HCT116 (cell line): ENCODE measurements at regions not wholly inside any gene's neighbourhood (a gene's known extent, or its start where the extent isn't known, plus 50 kb on each side); places are given as distances from the start of the nearest gene placed in this dataset.

Experiments used
- ATAC-seq: fragments of 200-7000 bp; cut with Tn5 transposase; 2 replicates; pipeline ENCODE4 v1.9.1; 2020; ENCODE audit warnings: mild to moderate bottlenecking, moderate library complexity
- BruUV-seq: library from RNA; stranded (reverse); fragments of 400-500 nt; replicated peaks from 2 replicates; lab custom pipeline; 2021; lab: Mats Ljungman, UMichigan
- CTCF ChIA-PET: fragments of 300-600 bp; sonication (Branson Sonifier 250); formaldehyde crosslinking; loops from one replicate; lab custom pipeline; 2021; ENCODE audit warnings: antibody characterized with exemption; lab: Charles Lee
- POLR2A ChIA-PET: fragments of 300-600, 350-600 bp; sonication (Branson Sonifier 250); formaldehyde crosslinking; loops from one replicate; lab custom pipeline; 2021; ENCODE audit warnings: antibody characterized with exemption; lab: Charles Lee
- RAD21 ChIA-PET, 2 experiments: fragments of 300-600 bp; sonication (Branson Sonifier 250); formaldehyde crosslinking; loops; one replicate each; lab custom pipeline; 2023; ENCODE audit warnings: low total read pairs in 2 of 2; ENCODE audit not compliant: uncharacterized antibody in 2 of 2, unreplicated experiment in 2 of 2, low non-redundant PET in 1 of 2; lab: Charles Lee
- DNase-seq: peaks from one replicate; pipeline ENCODE4 v3.0.0-alpha.2; 2010; ENCODE audit warnings: low read depth, low spot score
- H2AFZ ChIP-seq: fragments of 200-600 bp; shearing (Covaris generic), sonication (generic); 2 replicates; pipeline ENCODE4 v1.6.1; 2017; ENCODE audit warnings: low read depth, mixed run types, mixed read lengths, antibody characterized with exemption, low read length; ENCODE audit not compliant: poor library complexity, severe bottlenecking
- H3K27ac ChIP-seq: 2 replicates; pipeline ENCODE4 v1.5.1; 2012; ENCODE audit warnings: low read depth, low read length
- H3K27me3 ChIP-seq: fragments of 200-600 bp; sonication (generic); 2 replicates; pipeline ENCODE4 v1.6.1; 2016; ENCODE audit warnings: mixed run types, low read length, mixed read lengths; ENCODE audit not compliant: insufficient read depth
- H3K36me3 ChIP-seq, 2 experiments: fragments of 200-500 bp in 1 of 2; fragments of 200-600 bp in 1 of 2; sonication (Bioruptor generic) in 1 of 2; sonication (generic) in 1 of 2; 2 replicates each; pipeline versions ENCODE4 v1.5.1 to v1.6.1; 2014 to 2016; ENCODE audit warnings: low read length in 2 of 2, inconsistent platforms in 1 of 2, mixed read lengths in 1 of 2, mixed run types in 1 of 2; ENCODE audit not compliant: insufficient read depth in 2 of 2, control insufficient read depth in 1 of 2
- H3K4me1 ChIP-seq, 2 experiments: fragments of 200-600 bp in 1 of 2; sonication (generic) in 1 of 2; 2 replicates each; pipeline versions ENCODE4 v1.5.1 to v1.6.1; 2012 to 2017; ENCODE audit warnings: low read length in 2 of 2, inconsistent platforms in 1 of 2, mild to moderate bottlenecking in 1 of 2, mixed read lengths in 1 of 2, mixed run types in 1 of 2, moderate library complexity in 1 of 2; ENCODE audit not compliant: insufficient read depth in 2 of 2, control insufficient read depth in 1 of 2
- H3K4me2 ChIP-seq: fragments of 200-600 bp; sonication (generic); 2 replicates; pipeline ENCODE4 v1.6.1; 2017; ENCODE audit warnings: mixed run types, low read length, mixed read lengths
- H3K4me3 ChIP-seq, 2 experiments: fragments of 200-600 bp in 1 of 2; sonication (generic) in 1 of 2; replicated peaks in 1 of 2; 2 replicates each; pipeline ENCODE4 v1.5.1; 2011 to 2016; ENCODE audit warnings: low read length in 2 of 2, control low read depth in 1 of 2, low read depth in 1 of 2, mild to moderate bottlenecking in 1 of 2, mixed read lengths in 1 of 2, mixed run types in 1 of 2
- H3K79me2 ChIP-seq: fragments of 200-600 bp; sonication (generic); 2 replicates; pipeline ENCODE4 v1.6.1; 2017; ENCODE audit warnings: mild to moderate bottlenecking, mixed run types, low read length, moderate library complexity, mixed read lengths; ENCODE audit not compliant: insufficient read depth
- H3K9ac ChIP-seq: fragments of 200-600 bp; sonication (generic); 2 replicates; pipeline ENCODE4 v1.6.1; 2016; ENCODE audit warnings: low read length, mixed read lengths
- H3K9me2 ChIP-seq: fragments of 200-600 bp; sonication (generic), shearing (Covaris generic); 2 replicates; pipeline ENCODE4 v1.6.1; 2017; ENCODE audit warnings: mixed run types, mild to moderate bottlenecking, moderate library complexity; ENCODE audit not compliant: insufficient read depth
- H3K9me3 ChIP-seq, 2 experiments: fragments of 200-500 bp in 1 of 2; fragments of 200-600 bp in 1 of 2; sonication (Bioruptor generic) in 1 of 2; sonication (generic) in 1 of 2; 2 replicates each; pipeline ENCODE4 v1.6.1; 2014 to 2017; ENCODE audit warnings: low read length in 2 of 2, mixed read lengths in 2 of 2, inconsistent platforms in 1 of 2, low read depth in 1 of 2, mild to moderate bottlenecking in 1 of 2, mixed run types in 1 of 2, moderate library complexity in 1 of 2; ENCODE audit not compliant: control insufficient read depth in 1 of 2, insufficient read depth in 1 of 2
- H4K20me1 ChIP-seq: fragments of 200-600 bp; sonication (generic), shearing (Covaris generic); 2 replicates; pipeline ENCODE4 v1.6.1; 2017; ENCODE audit warnings: mixed run types, mild to moderate bottlenecking, moderate library complexity; ENCODE audit not compliant: insufficient read depth
- ATF3 ChIP-seq: IDR thresholded peaks from 2 replicates; pipeline ENCODE4 v1.6.1; 2012
- CBX3 ChIP-seq: IDR thresholded peaks from 2 replicates; pipeline ENCODE4 v1.6.1; 2012; ENCODE audit warnings: low read depth
- CEBPB ChIP-seq: IDR thresholded peaks from 2 replicates; pipeline ENCODE4 v1.6.1; 2012; ENCODE audit warnings: low read depth
- ELF1 ChIP-seq: IDR thresholded peaks from 2 replicates; pipeline ENCODE4 v1.6.1; 2012; ENCODE audit warnings: low read depth, borderline replicate concordance
- EZH2 ChIP-seq: fragments of 200-600 bp; sonication (generic); IDR thresholded peaks from 2 replicates; pipeline ENCODE4 v1.6.1; 2017; ENCODE audit warnings: antibody characterized with exemption, mixed run types
- EZH2phosphoT487 ChIP-seq: fragments of 200-600 bp; IDR thresholded peaks from 2 replicates; pipeline ENCODE4 v1.6.1; 2018; ENCODE audit warnings: antibody characterized with exemption, borderline replicate concordance
- FOSL1 ChIP-seq: IDR thresholded peaks from 2 replicates; pipeline ENCODE4 v1.6.1; 2012; ENCODE audit warnings: low read depth
- JUND ChIP-seq: IDR thresholded peaks from 2 replicates; pipeline ENCODE4 v1.6.1; 2012
- MAX ChIP-seq: IDR thresholded peaks from 2 replicates; pipeline ENCODE4 v1.6.1; 2012
- POLR2A ChIP-seq: IDR thresholded peaks from 2 replicates; pipeline ENCODE4 v1.7.0; 2011; ENCODE audit warnings: borderline replicate concordance; ENCODE audit not compliant: insufficient read depth, insufficient read length; ENCODE audit errors: extremely low read depth
- POLR2AphosphoS5 ChIP-seq: IDR thresholded peaks from 2 replicates; pipeline ENCODE4 v1.6.1; 2011; ENCODE audit warnings: mild to moderate bottlenecking, low read depth, low read length, moderate library complexity
- RAD21 ChIP-seq: IDR thresholded peaks from 2 replicates; pipeline ENCODE4 v1.6.1; 2012; ENCODE audit warnings: low read depth, mild to moderate bottlenecking
- SP1 ChIP-seq: IDR thresholded peaks from 2 replicates; pipeline ENCODE4 v1.6.1; 2012; ENCODE audit warnings: low read depth
- SRF ChIP-seq: IDR thresholded peaks from 2 replicates; pipeline ENCODE4 v1.6.1; 2012; ENCODE audit warnings: low read depth
- TCF7L2 ChIP-seq: IDR thresholded peaks from 2 replicates; pipeline ENCODE4 v1.7.0; 2011; ENCODE audit warnings: borderline replicate concordance, inconsistent platforms; ENCODE audit not compliant: insufficient read depth, insufficient read length; ENCODE audit errors: extremely low read depth
- YY1 ChIP-seq: IDR thresholded peaks from 2 replicates; pipeline ENCODE4 v1.6.1; 2011; ENCODE audit warnings: low read length, low read depth, moderate library complexity, mild to moderate bottlenecking; ENCODE audit not compliant: insufficient replicate concordance; ENCODE audit errors: extremely low read depth
- ZFX ChIP-seq: fragments of 450-650 bp; IDR thresholded peaks from 2 replicates; pipeline ENCODE4 v1.6.1; 2017
- intact Hi-C: fragments of 100-400 bp; cut with micrococcal nuclease; formaldehyde crosslinking; loops from 2 replicates; pipeline ENCODE4 v1.10.0; 2022
- TF ChIP-seq, protein P1 (sequence below): IDR thresholded peaks from 2 replicates; pipeline ENCODE4 v1.6.1; 2012; ENCODE audit warnings: low read depth
- TF ChIP-seq, protein P2 (sequence below): IDR thresholded peaks from 2 replicates; pipeline ENCODE4 v1.6.1; 2011; ENCODE audit warnings: mild to moderate bottlenecking, low read length, moderate library complexity; ENCODE audit not compliant: insufficient replicate concordance; ENCODE audit errors: extremely low read depth
- TF ChIP-seq, protein P3 (sequence below), 3 experiments: fragments of 200-600 bp in 1 of 3; sonication (generic) in 1 of 3; IDR thresholded peaks in 2 of 3; conservative IDR thresholded peaks in 1 of 3; 2 replicates each; pipeline ENCODE4 v1.5.1; 2012 to 2017; ENCODE audit warnings: low read depth in 2 of 3, low read length in 2 of 3, antibody characterized with exemption in 1 of 3, borderline replicate concordance in 1 of 3, control low read depth in 1 of 3, mild to moderate bottlenecking in 1 of 3, mixed read lengths in 1 of 3, mixed run types in 1 of 3, moderate library complexity in 1 of 3; ENCODE audit not compliant: insufficient read depth in 1 of 3

DNA sequence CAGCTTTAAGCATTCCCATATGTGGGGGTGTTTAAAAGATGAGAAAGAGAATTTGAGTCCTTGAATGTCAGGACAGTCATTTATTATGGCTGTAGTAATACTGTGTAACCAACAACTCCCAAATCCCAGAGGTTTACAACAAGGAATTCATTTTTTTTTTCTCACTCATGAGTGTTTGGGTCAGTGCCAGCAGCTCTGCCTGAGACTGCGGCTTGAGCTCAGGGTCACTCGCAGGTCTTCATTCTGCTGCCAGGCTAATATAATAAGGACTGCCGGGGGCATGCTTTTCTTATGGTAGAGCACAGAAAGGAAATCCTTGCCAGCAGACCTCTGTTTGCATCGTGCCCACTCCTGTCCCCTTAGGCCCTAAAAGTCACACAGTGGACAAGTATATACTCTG is 277.9 kb upstream of the LMCD1 start:
- H2AFZ ChIP-seq = no peak overlapping the region
- POLR2A ChIA-PET = no interaction called here
- no TSS peak for BruUV-seq
- TF ChIP-seq, protein P1, sequence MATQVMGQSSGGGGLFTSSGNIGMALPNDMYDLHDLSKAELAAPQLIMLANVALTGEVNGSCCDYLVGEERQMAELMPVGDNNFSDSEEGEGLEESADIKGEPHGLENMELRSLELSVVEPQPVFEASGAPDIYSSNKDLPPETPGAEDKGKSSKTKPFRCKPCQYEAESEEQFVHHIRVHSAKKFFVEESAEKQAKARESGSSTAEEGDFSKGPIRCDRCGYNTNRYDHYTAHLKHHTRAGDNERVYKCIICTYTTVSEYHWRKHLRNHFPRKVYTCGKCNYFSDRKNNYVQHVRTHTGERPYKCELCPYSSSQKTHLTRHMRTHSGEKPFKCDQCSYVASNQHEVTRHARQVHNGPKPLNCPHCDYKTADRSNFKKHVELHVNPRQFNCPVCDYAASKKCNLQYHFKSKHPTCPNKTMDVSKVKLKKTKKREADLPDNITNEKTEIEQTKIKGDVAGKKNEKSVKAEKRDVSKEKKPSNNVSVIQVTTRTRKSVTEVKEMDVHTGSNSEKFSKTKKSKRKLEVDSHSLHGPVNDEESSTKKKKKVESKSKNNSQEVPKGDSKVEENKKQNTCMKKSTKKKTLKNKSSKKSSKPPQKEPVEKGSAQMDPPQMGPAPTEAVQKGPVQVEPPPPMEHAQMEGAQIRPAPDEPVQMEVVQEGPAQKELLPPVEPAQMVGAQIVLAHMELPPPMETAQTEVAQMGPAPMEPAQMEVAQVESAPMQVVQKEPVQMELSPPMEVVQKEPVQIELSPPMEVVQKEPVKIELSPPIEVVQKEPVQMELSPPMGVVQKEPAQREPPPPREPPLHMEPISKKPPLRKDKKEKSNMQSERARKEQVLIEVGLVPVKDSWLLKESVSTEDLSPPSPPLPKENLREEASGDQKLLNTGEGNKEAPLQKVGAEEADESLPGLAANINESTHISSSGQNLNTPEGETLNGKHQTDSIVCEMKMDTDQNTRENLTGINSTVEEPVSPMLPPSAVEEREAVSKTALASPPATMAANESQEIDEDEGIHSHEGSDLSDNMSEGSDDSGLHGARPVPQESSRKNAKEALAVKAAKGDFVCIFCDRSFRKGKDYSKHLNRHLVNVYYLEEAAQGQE = no peak
- TF ChIP-seq ZFX (no peak), TCF7L2 (no peak), EZH2phosphoT487 (no peak), MAX (no peak), SRF (no peak), EZH2 (no peak), POLR2AphosphoS5 (no peak), CBX3 (no peak), YY1 (no peak), SP1 (no peak), FOSL1 (no peak), JUND (no peak), POLR2A (no peak), ATF3 (no peak), ELF1 (no peak), CEBPB (no peak), RAD21 (no peak)
- TF ChIP-seq, protein P2, sequence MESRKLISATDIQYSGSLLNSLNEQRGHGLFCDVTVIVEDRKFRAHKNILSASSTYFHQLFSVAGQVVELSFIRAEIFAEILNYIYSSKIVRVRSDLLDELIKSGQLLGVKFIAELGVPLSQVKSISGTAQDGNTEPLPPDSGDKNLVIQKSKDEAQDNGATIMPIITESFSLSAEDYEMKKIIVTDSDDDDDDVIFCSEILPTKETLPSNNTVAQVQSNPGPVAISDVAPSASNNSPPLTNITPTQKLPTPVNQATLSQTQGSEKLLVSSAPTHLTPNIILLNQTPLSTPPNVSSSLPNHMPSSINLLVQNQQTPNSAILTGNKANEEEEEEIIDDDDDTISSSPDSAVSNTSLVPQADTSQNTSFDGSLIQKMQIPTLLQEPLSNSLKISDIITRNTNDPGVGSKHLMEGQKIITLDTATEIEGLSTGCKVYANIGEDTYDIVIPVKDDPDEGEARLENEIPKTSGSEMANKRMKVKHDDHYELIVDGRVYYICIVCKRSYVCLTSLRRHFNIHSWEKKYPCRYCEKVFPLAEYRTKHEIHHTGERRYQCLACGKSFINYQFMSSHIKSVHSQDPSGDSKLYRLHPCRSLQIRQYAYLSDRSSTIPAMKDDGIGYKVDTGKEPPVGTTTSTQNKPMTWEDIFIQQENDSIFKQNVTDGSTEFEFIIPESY = no peak
- TF ChIP-seq, protein P3, sequence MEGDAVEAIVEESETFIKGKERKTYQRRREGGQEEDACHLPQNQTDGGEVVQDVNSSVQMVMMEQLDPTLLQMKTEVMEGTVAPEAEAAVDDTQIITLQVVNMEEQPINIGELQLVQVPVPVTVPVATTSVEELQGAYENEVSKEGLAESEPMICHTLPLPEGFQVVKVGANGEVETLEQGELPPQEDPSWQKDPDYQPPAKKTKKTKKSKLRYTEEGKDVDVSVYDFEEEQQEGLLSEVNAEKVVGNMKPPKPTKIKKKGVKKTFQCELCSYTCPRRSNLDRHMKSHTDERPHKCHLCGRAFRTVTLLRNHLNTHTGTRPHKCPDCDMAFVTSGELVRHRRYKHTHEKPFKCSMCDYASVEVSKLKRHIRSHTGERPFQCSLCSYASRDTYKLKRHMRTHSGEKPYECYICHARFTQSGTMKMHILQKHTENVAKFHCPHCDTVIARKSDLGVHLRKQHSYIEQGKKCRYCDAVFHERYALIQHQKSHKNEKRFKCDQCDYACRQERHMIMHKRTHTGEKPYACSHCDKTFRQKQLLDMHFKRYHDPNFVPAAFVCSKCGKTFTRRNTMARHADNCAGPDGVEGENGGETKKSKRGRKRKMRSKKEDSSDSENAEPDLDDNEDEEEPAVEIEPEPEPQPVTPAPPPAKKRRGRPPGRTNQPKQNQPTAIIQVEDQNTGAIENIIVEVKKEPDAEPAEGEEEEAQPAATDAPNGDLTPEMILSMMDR (IDR thresholded peaks at IDR 0.05 in 2 of 3, conservative IDR thresholded peaks at IDR 0.05 in 1 of 3; ENCODE audit: borderline replicate concordance in 1 of 3, insufficient read depth in 1 of 3, low read depth in 2 of 3, low read length in 2 of 3) = no peak
- TF ChIP-seq, all 23 proteins: peak for 0
- Histone ChIP-seq H3K79me2 (no peaks in the 10 kb centered on the region), H3K27me3 (no peaks in the 10 kb centered on the region), H3K9me3 (no peaks in the 10 kb centered on the region), H3K4me2 (no peak overlapping the region), H4K20me1 (no peaks in the 10 kb centered on the region), H3K9me2 (no peaks in the 10 kb centered on the region), H3K36me3 (no peaks in the 10 kb centered on the region), H3K4me3 (no peak overlapping the region), H3K9ac (no peak overlapping the region), H3K27ac (no peak overlapping the region), H3K4me1 (no peaks in the 10 kb centered on the region)
- ChIA-PET RAD21 (no interaction called here), CTCF (interaction anchor here (2.3 kb wide), 1 partner anchor 16 kb away, joined by 8 read pairs; no protein-coding TSS in a partner anchor)
- DNase-seq (no peak), ATAC-seq (no peak)
- intact Hi-C loops = no loop called here
